ENCODE measurements at regions not wholly inside any gene's neighbourhood (a gene's known extent, or its start where the extent isn't known, plus 50 kb on each side); places are given as distances from the start of the nearest gene placed in this dataset.

GRCh38 chr2:236776206-236776605 is 206.6 kb downstream of the ACKR3 start:
- H3K4me3 ChIP-seq (ENCODE audit: low read length) = no peak overlapping the region
- no peak overlapping the region for H3K4me2 ChIP-seq (ENCODE audit: low read depth, low read length)
- H3K9ac ChIP-seq (ENCODE audit: low read length) = no peak overlapping the region

GRCh38 chr2:236776695-236777251 is 207.1 kb downstream of the ACKR3 start:
- Histone ChIP-seq H3K27me3 (replicated peaks; ENCODE audit: insufficient read depth, low read length) (no peaks in the 10 kb centered on the region), H3K4me2 (ENCODE audit: low read depth, low read length) (no peak overlapping the region), H3K9ac (ENCODE audit: low read length) (no peak overlapping the region), H3K27ac (ENCODE audit: low read length) (no peak overlapping the region), H3K4me1 (ENCODE audit: low read length) (no peaks in the 10 kb centered on the region), H3F3A (ENCODE audit: insufficient read depth, low read length) (no peaks in the 10 kb centered on the region), H3K9me2 (replicated peaks; ENCODE audit: insufficient read depth, low read length) (no peaks in the 10 kb centered on the region), H3K9me3 (replicated peaks; ENCODE audit: insufficient read depth, low read length) (no peaks in the 10 kb centered on the region), H2AFZ (ENCODE audit: low read length) (no peak overlapping the region), H3K4me3 (ENCODE audit: low read length) (no peak overlapping the region), H3K36me3 (replicated peaks; ENCODE audit: insufficient read depth, low read length) (no peaks in the 10 kb centered on the region), H3K79me2 (ENCODE audit: low read length) (no peaks in the 10 kb centered on the region), H4K20me1 (ENCODE audit: insufficient read depth, low read length) (no peaks in the 10 kb centered on the region)
- DNase-seq = no peak
- no peak for TF ChIP-seq EZH2 (optimal IDR thresholded peaks at IDR 0.05; ENCODE audit: low read depth, low read length)
- TF ChIP-seq CTCF (IDR thresholded peaks at IDR 0.05; ENCODE audit: low read length) = no peak
- no peak for TF ChIP-seq EZH2phosphoT487 (IDR thresholded peaks at IDR 0.05; ENCODE audit: low read length)

More at GRCh38 chr2:236776206-236776605, 206.6 kb downstream of the ACKR3 start:
- H3K36me3 ChIP-seq (replicated peaks; ENCODE audit: insufficient read depth, low read length) = no peaks in the 10 kb centered on the region
- no peaks in the 10 kb centered on the region for H4K20me1 ChIP-seq (ENCODE audit: insufficient read depth, low read length)
- H3F3A ChIP-seq (ENCODE audit: insufficient read depth, low read length) = no peaks in the 10 kb centered on the region
- no peaks in the 10 kb centered on the region for H3K27me3 ChIP-seq (replicated peaks; ENCODE audit: insufficient read depth, low read length)
- DNase-seq = no peak
- no peak overlapping the region for H2AFZ ChIP-seq (ENCODE audit: low read length)
- H3K9me3 ChIP-seq (replicated peaks; ENCODE audit: insufficient read depth, low read length) = no peaks in the 10 kb centered on the region
- H3K79me2 ChIP-seq (ENCODE audit: low read length) = no peaks in the 10 kb centered on the region
- H3K4me1 ChIP-seq (ENCODE audit: low read length) = no peaks in the 10 kb centered on the region
- no peaks in the 10 kb centered on the region for H3K9me2 ChIP-seq (replicated peaks; ENCODE audit: insufficient read depth, low read length)
- no peak overlapping the region for H3K27ac ChIP-seq (ENCODE audit: low read length)
- TF ChIP-seq CTCF (IDR thresholded peaks at IDR 0.05; ENCODE audit: low read length) (no peak), EZH2 (optimal IDR thresholded peaks at IDR 0.05; ENCODE audit: low read depth, low read length) (no peak), EZH2phosphoT487 (IDR thresholded peaks at IDR 0.05; ENCODE audit: low read length) (no peak)

- H3K9me2 ChIP-seq (replicated peaks; ENCODE audit: insufficient read depth, low read length) = no peaks in the 10 kb centered on the region
- H3K4me3 ChIP-seq (ENCODE audit: low read length) = no peak overlapping the region
- H3K79me2 ChIP-seq (ENCODE audit: low read length) = no peaks in the 10 kb centered on the region
- no peaks in the 10 kb centered on the region for H3K36me3 ChIP-seq (replicated peaks; ENCODE audit: insufficient read depth, low read length)
- no peaks in the 10 kb centered on the region for H4K20me1 ChIP-seq (ENCODE audit: insufficient read depth, low read length)
- no peaks in the 10 kb centered on the region for H3K27me3 ChIP-seq (replicated peaks; ENCODE audit: insufficient read depth, low read length)
- no peak overlapping the region for H3K27ac ChIP-seq (ENCODE audit: low read length)
- H2AFZ ChIP-seq (ENCODE audit: low read length) = no peak overlapping the region
- H3K9me3 ChIP-seq (replicated peaks; ENCODE audit: insufficient read depth, low read length) = no peaks in the 10 kb centered on the region
- TF ChIP-seq EZH2 (optimal IDR thresholded peaks at IDR 0.05; ENCODE audit: low read depth, low read length) (no peak), CTCF (IDR thresholded peaks at IDR 0.05; ENCODE audit: low read length) (no peak), EZH2phosphoT487 (IDR thresholded peaks at IDR 0.05; ENCODE audit: low read length) (no peak)
- H3K9ac ChIP-seq (ENCODE audit: low read length) = no peak overlapping the region
- H3K4me2 ChIP-seq (ENCODE audit: low read depth, low read length) = no peak overlapping the region
- H3F3A ChIP-seq (ENCODE audit: insufficient read depth, low read length) = no peaks in the 10 kb centered on the region
- no peaks in the 10 kb centered on the region for H3K4me1 ChIP-seq (ENCODE audit: low read length)
- no peak for DNase-seq
Measured at GRCh38 chr2:236777408-236777807, 207.8 kb downstream of the ACKR3 start.
